Fibroblast of mammary gland (primary cell): ENCODE measurements at regions not wholly inside any gene's neighbourhood (a gene's known extent, or its start where the extent isn't known, plus 50 kb on each side); places are given as distances from the start of the nearest gene placed in this dataset.

ENCODE experiments used
- DNase-seq: peaks from one replicate; pipeline ENCODE4 v3.0.0-alpha.2; 2010; ENCODE audit warnings: low read depth
- H3K4me3 ChIP-seq: 2 replicates; pipeline ENCODE4 v1.5.1; 2011; ENCODE audit warnings: low read depth, mild to moderate bottlenecking, low read length, moderate library complexity; ENCODE audit not compliant: control insufficient read depth
- CTCF ChIP-seq: conservative IDR thresholded peaks from 2 replicates; pipeline ENCODE4 v1.5.1; 2011; ENCODE audit warnings: low read depth, low read length, inconsistent platforms; ENCODE audit not compliant: control insufficient read depth, insufficient read depth

- no peak overlapping the region for H3K4me3 ChIP-seq
- DNase-seq: peak; percentile 9
- TF ChIP-seq CTCF: peak; percentile 12
These were observed 133.5 kb downstream of the FAM114A2 start for GRCh38 chr5:153905219-153905618.

- no peak for TF ChIP-seq CTCF
- no peak overlapping the region for H3K4me3 ChIP-seq
- no peak for DNase-seq
These were observed 135.4 kb downstream of the FAM114A2 start for GRCh38 chr5:153903321-153903720.

GRCh38 chr5:153902016-153902415 lies 136.7 kb downstream of the FAM114A2 start:
- peak; percentile 8 for DNase-seq
- no peak overlapping the region for H3K4me3 ChIP-seq
- TF ChIP-seq CTCF: no peak

- TF ChIP-seq CTCF: no peak
- no peak overlapping the region for H3K4me3 ChIP-seq
- DNase-seq: no peak
These were observed 137.3 kb downstream of the FAM114A2 start for GRCh38 chr5:153901449-153901848.

GRCh38 chr5:153900703-153901395 lies 137.9 kb downstream of the FAM114A2 start:
- no peak overlapping the region for H3K4me3 ChIP-seq
- DNase-seq: peak; percentile 83
- no peak for TF ChIP-seq CTCF

GRCh38 chr5:153899746-153900145 lies 139.0 kb downstream of the FAM114A2 start:
- TF ChIP-seq CTCF: no peak
- H3K4me3 ChIP-seq: no peak overlapping the region
- no peak for DNase-seq
